ENCODE measurements at regions not wholly inside any gene's neighbourhood (a gene's known extent, or its start where the extent isn't known, plus 50 kb on each side); places are given as distances from the start of the nearest gene placed in this dataset.

GRCh38 chr16:35221482-35222185 lies 1762.2 kb downstream of the TP53TG3F start:
- intact Hi-C loops (cut with DNase I) = no loop called here
- ATAC-seq (no peak), DNase-seq (ENCODE audit: low spot score) (no peak)

- intact Hi-C loops (cut with DNase I) = no loop called here
- ATAC-seq (peak; percentile 30), DNase-seq (ENCODE audit: low spot score) (no peak)
Measured at GRCh38 chr16:35234679-35235078, 1775.3 kb downstream of the TP53TG3F start.

- intact Hi-C loops (cut with DNase I) = no loop called here
- no peak for ATAC-seq
- no peak for DNase-seq (ENCODE audit: low spot score)
Measured at GRCh38 chr16:35239561-35239960, 1780.1 kb downstream of the TP53TG3F start.

- ATAC-seq (no peak), DNase-seq (ENCODE audit: low spot score) (no peak)
- intact Hi-C loops (cut with DNase I) = no loop called here
Measured at GRCh38 chr16:35249051-35249450, 1789.6 kb downstream of the TP53TG3F start.

GRCh38 chr16:35252356-35252936 lies 1793.0 kb downstream of the TP53TG3F start:
- intact Hi-C loops (cut with DNase I) = no loop called here
- ATAC-seq = no peak

GRCh38 chr16:35255186-35255803 lies 1795.9 kb downstream of the TP53TG3F start:
- ATAC-seq (no peak), DNase-seq (ENCODE audit: low spot score) (no peak)
- intact Hi-C loops (cut with DNase I) = no loop called here

More at GRCh38 chr16:35252356-35252936, 1793.0 kb downstream of the TP53TG3F start:
- DNase-seq (ENCODE audit: low spot score) = no peak

- no peak for ATAC-seq
- no peak for DNase-seq (ENCODE audit: low spot score)
- intact Hi-C loops (cut with DNase I) = no loop called here
Measured at GRCh38 chr16:35255816-35256215, 1796.4 kb downstream of the TP53TG3F start.

- no peak for DNase-seq (ENCODE audit: low spot score)
- ATAC-seq = no peak
Measured at GRCh38 chr16:35258381-35258780, 1799.0 kb downstream of the TP53TG3F start.

GRCh38 chr16:35295856-35296255 lies 1836.4 kb downstream of the TP53TG3F start:
- DNase-seq (ENCODE audit: low spot score) (no peak), ATAC-seq (no peak)
- intact Hi-C loops (cut with DNase I) = no loop called here

More at GRCh38 chr16:35258381-35258780, 1799.0 kb downstream of the TP53TG3F start:
- intact Hi-C loops (cut with DNase I) = no loop called here

- no peak for ATAC-seq
- DNase-seq (ENCODE audit: low spot score) = no peak
- intact Hi-C loops (cut with DNase I) = no loop called here
Measured at GRCh38 chr16:35296962-35297653, 1837.7 kb downstream of the TP53TG3F start.

GRCh38 chr16:35298460-35299243 lies 1839.2 kb downstream of the TP53TG3F start:
- DNase-seq (ENCODE audit: low spot score) = no peak

GRCh38 chr16:35302859-35303258 lies 1843.4 kb downstream of the TP53TG3F start:
- no peak for DNase-seq (ENCODE audit: low spot score)
- no peak for ATAC-seq
- intact Hi-C loops (cut with DNase I) = no loop called here

More at GRCh38 chr16:35298460-35299243, 1839.2 kb downstream of the TP53TG3F start:
- ATAC-seq = no peak
- intact Hi-C loops (cut with DNase I) = no loop called here

GRCh38 chr16:35305476-35305875 lies 1846.1 kb downstream of the TP53TG3F start:
- no peak for DNase-seq (ENCODE audit: low spot score)
- intact Hi-C loops (cut with DNase I) = no loop called here
- no peak for ATAC-seq

GRCh38 chr16:35306915-35307314 lies 1847.5 kb downstream of the TP53TG3F start:
- intact Hi-C loops (cut with DNase I) = no loop called here
- no peak for ATAC-seq
- DNase-seq (ENCODE audit: low spot score) = no peak

GRCh38 chr16:35308674-35309073 lies 1849.3 kb downstream of the TP53TG3F start:
- intact Hi-C loops (cut with DNase I) = no loop called here
- DNase-seq (ENCODE audit: low spot score) (no peak), ATAC-seq (no peak)

- intact Hi-C loops (cut with DNase I) = no loop called here
Measured at GRCh38 chr16:35310999-35311398, 1851.6 kb downstream of the TP53TG3F start.

GRCh38 chr16:35311475-35311874 lies 1852.1 kb downstream of the TP53TG3F start:
- intact Hi-C loops (cut with DNase I) = no loop called here
- DNase-seq (ENCODE audit: low spot score) (no peak), ATAC-seq (no peak)

More at GRCh38 chr16:35310999-35311398, 1851.6 kb downstream of the TP53TG3F start:
- ATAC-seq (no peak), DNase-seq (ENCODE audit: low spot score) (no peak)

GRCh38 chr16:35314298-35314697 lies 1854.9 kb downstream of the TP53TG3F start:
- ATAC-seq (no peak), DNase-seq (ENCODE audit: low spot score) (no peak)
- intact Hi-C loops (cut with DNase I) = no loop called here
